Upper lobe of left lung (tissue), 4 donors: ENCODE measurements at regions not wholly inside any gene's neighbourhood (a gene's known extent, or its start where the extent isn't known, plus 50 kb on each side); places are given as distances from the start of the nearest gene placed in this dataset.

Experiments used
- EP300 ChIP-seq, 4 donors: sonication (generic); formaldehyde crosslinking; IDR thresholded peaks; one replicate each; pipeline ENCODE4 v1.5.1; 2017; ENCODE audit warnings: antibody characterized with exemption in 4 of 4, control low read depth in 2 of 4
- TF ChIP-seq, protein P1 (sequence below), 6 experiments: fragments of 450-650 bp in 4 of 6; fragments of 200-600 bp in 2 of 6; sonication (generic) in 2 of 6; IDR thresholded peaks; one replicate each; pipeline ENCODE4 v1.5.1; 2016 to 2019; ENCODE audit warnings: antibody characterized with exemption in 6 of 6

DNA sequence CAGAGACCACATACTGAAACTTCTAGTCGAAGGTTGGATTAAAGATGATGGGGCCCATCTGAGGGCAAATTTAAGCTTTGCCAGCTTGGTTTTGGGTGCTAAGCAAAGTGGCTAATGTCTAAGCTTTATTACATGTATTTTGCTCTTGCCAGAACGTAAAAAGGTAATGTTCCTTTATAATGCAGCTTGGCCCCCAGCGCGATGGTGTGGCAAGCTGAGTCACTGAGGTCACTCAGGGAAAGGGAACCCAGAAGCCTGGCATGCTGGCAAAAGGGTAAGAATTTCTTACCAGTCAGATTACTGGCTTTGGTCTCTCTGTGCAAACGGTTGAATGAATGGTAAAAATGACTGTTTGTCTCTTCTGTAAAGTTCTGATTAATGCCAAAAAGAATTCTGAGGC, 158.3 kb upstream of the KCND2 start:
- TF ChIP-seq, protein P1, sequence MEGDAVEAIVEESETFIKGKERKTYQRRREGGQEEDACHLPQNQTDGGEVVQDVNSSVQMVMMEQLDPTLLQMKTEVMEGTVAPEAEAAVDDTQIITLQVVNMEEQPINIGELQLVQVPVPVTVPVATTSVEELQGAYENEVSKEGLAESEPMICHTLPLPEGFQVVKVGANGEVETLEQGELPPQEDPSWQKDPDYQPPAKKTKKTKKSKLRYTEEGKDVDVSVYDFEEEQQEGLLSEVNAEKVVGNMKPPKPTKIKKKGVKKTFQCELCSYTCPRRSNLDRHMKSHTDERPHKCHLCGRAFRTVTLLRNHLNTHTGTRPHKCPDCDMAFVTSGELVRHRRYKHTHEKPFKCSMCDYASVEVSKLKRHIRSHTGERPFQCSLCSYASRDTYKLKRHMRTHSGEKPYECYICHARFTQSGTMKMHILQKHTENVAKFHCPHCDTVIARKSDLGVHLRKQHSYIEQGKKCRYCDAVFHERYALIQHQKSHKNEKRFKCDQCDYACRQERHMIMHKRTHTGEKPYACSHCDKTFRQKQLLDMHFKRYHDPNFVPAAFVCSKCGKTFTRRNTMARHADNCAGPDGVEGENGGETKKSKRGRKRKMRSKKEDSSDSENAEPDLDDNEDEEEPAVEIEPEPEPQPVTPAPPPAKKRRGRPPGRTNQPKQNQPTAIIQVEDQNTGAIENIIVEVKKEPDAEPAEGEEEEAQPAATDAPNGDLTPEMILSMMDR (IDR thresholded peaks at IDR 0.05): no peak
- TF ChIP-seq EP300 (IDR thresholded peaks at IDR 0.05): no peak
